NCI-H2171 (cell line): ENCODE measurements at regions not wholly inside any gene's neighbourhood (a gene's known extent, or its start where the extent isn't known, plus 50 kb on each side); places are given as distances from the start of the nearest gene placed in this dataset.
"Not testable (repeated sequence)": the region's sequence is repeated elsewhere in the genome, so short reads cannot be mapped to it uniquely, and the experiment has no call there.

ENCODE experiments used
- DNase-seq: peaks from one replicate; lab custom pipeline; 2025; lab: John Stamatoyannopoulos, UW

DNA sequence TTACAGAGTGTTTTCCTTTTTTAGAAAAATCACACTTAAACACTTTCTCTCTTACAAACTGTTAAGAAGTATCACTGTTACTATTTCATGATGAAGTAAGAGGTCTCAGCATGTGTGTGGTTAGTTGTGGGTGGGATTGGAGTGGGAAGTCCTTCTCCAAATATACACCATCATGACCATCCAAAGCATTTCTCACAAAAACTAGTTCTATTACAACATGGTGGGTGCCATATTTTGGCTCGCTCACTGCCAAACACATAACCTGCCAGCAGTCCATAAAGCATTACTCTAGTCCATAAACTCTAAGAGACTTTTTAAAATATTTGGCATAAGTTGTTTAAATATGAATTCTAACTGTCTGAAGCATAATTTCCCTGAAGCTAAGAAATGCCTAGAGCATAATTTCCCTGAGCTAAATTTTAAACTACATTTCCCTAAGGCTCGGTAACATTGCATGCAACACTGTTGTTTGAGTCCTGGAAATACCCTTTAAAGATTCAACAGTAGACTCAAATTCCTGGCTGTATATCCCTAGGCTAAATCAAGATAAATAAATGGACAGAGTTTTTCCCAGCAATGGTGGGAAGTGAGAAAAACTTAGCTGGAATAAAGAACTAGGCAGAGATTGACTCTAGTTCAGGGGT lies 415.0 kb upstream of the INTU start:
- DNase-seq: no peak

DNA sequence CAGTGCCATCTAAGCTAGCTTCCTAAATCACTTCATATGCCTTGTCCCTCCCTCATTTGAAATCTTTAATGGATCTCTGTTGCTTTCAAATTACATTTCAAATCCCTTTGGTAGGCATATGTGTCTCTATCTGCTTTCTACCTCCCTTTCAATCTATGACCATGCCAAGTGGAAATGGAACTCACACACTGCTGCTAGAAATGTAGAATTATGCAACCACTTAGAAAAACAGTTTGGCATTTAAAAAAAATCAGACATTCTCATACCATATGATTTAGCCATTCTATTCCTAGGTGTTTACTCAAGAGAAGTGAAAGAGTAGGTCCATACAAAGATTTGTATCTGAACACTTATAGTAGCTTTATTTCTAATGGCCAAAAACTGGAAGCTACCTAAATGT lies 413.5 kb upstream of the INTU start:
- DNase-seq: no peak

DNA sequence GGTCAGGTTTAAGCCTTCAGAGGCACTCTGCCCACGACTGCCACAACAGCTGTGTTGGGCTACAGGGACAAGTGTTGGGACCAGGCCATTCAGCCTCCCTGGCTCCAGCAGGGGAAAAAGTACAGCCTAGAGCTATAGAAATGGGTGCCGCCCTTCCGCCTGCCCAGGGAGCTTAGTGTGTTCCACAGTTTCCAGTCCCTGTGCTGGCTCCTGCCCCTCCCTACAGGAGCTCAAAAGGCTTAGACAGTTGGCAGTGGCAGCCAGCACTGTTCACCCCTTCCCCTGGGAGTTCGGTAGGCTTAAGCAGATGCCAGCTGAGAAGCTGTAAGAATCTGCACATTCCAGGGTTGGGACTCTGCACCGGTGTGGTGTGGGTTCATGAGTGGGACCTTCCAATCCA lies 408.2 kb upstream of the INTU start:
- no peak for DNase-seq

DNA sequence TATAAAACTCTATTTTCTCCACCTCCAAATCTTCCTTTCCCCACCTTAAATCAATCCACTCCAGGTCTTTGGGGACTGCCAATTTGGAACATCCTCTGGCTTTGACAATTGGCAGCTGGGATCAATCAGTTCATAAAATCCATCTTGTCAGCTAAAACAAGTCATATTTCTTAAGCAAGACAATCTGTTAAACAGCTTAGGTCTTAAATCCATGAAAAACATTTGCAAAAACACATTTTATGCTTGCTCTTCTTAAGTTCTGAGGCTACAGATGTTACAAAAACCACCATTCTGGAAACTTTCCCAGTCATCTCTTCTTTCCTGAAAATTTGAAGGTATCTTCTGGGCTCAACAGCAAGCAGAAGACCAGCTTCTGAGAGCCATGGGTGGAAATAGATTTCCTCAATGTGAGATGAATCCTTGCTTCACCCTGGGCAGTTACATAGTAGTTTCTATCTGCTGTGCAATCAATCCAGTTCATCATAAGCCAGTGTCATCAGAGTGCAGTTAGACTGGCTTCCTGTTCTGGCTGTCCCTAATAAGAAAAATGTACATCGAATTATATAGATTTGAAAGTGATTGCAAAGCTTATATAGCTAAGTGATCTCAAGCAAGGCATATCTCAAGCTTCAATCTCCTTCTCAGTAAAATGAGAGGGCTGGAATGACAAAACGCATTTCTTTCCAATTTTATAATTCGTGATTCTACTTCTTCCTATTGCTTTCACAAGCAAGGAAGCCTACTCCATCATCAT lies 402.7 kb upstream of the INTU start:
- DNase-seq: no peak

DNA sequence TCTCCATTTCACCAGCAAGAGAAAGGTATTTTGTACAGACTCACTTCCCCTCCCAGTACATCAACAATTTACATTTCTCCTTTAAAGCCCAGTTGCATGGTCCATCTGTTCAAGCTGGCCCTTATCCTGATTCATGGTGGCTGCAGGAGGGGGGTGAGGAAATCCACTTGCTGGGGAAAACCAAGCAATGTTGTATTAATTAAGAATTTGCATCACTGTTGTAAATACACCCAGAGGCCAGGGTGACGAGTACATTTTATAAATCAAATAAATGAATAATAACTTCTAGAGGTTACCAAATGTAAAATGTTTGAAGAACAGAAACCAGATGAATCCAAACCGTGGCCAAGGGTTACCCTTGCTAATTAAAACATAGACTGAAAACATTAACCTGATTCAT lies 395.9 kb upstream of the INTU start:
- DNase-seq: no peak

DNA sequence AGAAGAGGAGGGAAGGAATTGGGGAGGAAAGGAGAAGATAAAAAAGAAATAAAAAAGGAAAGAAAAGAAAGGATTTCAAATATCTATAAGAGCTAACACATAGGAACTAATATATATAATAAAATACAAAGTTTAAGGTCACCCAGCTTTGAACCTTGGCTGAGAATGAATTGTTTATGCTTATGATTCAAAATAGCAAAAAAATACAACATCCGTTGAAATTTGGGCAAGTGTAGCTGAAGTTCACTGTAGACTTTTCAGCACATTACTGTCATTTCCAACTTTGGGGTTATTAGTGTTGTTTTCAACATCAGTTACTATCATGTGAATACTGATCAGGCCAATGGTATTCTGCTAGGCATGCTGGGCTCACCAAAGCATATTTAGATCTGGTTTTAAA lies 395.2 kb upstream of the INTU start:
- no peak for DNase-seq

DNA sequence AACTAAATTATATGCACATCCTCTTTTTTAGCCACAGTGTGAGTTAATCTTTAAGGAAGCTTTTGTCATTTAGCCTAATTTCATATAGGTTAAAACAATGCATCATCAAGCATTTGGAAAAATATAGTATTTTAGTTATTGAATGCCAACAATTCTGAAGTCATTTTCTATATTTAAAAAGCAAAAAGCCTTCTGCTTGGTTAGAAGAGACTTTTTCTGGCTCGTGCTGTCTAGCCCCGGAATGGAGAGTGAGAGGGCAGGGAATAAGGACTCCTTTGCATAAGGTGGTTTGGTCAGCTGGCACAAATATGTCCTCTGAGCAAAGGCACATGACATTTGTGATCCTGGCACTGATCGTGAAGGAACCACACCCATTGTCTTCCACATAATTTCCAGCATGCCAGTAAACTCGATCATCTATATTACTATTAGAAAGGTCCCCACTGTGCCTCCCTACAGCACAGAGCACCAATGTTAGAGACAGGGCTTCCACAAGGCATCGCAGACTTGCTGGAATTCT lies 393.7 kb upstream of the INTU start:
- DNase-seq: no peak

DNA sequence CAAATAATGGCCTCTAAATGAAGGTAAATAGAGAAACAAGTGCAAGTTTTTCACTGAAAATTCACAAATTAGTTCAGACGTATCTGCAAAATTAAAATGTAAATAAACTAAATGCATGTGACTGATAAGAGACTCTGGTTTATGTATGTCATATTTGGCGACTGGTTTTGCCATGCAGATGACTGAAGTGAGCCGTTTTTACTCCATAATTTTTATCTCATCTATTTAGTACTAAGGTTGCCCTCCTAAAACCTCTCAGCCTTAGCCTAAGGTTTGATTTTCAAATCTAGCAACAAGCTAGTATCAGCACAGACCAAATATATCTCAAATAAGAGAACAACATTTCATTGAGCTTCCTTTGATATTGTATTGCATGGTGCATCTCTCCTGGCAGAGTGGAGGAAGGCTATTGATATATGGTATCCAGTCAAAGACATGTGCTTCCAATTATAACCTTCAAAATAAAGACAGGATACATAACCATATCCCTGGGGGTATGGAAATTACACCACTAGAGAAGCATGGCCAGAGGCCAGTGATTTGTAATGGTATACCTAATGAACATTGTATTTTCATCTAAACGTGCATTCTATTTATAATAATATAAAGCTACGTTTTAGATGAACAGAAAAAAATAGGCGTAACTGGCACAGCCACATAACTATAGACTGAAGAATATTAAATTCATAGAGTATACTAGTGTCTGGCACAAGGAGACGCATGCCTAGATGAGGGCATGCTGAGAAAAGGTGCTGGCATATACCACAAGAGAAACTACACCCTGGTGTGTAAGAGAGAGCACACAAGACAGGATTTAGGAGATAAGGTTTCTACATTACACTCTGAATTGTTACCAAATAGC lies 392.6 kb upstream of the INTU start:
- DNase-seq: no peak

DNA sequence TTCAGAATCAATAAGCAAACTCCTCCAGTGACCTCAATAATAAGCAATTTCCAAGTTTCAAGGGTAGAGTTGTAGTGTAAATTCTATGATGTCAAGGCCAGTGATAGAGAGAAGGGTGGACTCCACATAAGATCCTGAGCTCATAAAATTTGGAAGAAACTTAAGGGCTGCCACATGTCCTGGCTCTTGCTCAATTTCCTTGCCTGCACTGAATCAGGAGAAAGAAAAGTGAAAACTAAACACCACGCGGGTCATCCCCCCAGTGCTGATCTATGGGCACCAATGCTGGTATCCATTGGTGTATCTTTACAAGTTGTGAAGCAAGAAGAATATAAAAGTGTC lies 392.0 kb upstream of the INTU start:
- no peak for DNase-seq

DNA sequence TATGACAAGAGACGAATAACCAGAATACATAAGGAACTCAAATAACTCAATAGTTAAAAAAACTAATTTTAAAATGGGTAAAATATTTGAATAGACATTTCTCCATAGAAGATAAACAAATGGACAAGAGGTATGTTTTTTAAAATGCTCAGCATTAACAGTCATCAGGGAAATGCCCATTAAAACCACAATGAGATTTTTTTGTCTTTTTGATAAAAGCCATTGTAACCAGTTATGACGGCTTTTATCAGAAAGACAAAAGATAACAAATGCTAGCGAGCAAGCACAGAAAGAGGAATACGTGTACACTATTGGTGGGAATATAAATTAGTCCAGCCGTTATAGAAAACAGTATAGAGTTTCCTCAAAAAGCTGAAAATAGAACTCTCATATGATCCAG lies 388.2 kb upstream of the INTU start:
- no peak for DNase-seq

DNA sequence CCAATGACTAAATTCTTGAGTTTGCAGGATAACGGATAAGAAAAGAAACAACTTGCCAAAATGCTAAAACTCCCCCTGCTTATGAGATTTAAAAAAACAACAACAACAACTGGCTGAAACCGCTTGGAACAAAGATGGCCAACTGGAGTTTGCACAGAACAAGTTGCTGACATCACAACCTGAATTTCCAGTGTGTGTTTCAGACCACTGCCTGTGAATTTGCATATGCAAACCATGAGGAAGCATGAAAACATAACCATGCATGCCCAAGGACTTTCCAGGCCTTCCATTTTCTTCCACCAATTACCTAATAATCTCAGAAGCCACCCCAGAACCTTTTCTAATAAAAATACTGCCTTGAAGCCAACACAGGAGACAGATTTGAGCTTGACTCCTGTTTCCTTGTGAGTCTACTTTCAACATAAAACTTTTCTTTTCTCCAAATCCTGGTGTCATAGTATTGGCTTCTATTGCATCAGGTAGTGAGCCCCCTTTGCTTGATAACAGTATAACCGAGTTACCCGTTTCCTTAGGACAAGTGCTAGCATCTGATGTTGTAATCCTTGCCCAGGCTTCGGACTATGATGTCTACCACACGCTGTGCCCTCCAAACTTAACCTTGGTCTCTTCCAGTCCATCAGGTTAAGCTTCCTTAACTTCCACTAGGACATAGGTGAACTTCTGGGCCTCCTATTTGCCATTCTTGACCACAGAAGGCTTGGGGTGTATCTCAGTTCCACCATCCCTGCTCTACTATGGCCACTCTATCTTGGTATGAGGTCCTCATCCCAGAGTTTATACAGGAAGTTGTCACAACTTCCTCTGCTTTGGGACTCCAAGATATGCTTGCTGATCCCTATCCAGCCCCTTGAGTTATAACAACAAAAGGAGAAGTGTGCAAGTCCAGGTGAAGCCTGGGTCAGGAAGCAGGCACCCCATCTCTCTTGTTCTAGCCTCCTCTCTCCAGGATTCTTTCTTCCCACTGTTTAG lies 385.5 kb upstream of the INTU start:
- DNase-seq: no peak

DNA sequence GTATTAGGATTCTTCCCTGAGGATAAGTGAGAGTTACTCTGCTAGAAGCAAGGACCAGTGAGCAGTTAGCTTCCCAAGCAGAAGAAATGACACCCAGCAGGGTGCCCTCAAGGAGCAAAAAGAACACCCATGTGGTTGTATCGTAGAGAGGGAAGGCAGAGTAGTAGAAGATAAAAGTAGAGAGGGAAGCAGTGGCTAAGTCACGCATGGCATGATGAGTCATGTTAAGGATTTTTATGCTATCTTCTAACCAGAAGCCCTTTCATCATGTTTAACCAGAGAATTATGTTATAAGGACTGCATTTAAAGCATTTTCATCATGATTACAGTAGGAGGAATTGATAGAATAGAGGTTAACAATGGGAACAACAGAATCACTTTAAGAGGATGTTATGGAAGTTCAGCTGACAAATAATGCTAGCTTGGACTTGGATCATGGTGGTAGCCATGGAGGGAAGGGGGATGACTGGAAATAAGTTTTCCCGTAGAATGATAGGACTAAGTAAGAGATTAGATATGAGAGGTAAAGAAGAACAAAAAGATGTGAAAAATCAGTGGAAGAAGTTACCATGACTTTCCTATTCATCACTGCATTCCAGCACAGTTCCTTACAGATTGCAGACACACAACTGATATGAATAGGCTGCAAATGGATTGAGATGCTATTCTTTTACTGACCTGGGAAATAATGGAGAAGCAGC lies 383.5 kb upstream of the INTU start:
- DNase-seq: no peak

DNA sequence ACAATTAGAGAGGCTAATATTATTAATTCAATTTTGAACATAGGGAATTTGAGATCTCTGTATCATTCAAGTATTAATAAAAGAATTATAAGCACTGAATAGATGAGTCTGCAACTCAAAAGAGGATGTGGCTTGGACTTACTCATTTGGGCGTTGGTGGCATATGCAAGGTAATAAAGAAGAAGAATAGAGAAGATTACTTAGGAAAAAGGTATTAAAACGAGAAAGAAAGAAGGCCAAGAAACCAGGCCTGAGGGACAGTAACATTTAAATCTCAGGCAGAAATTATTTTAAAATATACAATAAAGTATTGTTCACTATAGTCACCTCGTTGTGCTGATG lies 383.0 kb upstream of the INTU start:
- no peak for DNase-seq

DNA sequence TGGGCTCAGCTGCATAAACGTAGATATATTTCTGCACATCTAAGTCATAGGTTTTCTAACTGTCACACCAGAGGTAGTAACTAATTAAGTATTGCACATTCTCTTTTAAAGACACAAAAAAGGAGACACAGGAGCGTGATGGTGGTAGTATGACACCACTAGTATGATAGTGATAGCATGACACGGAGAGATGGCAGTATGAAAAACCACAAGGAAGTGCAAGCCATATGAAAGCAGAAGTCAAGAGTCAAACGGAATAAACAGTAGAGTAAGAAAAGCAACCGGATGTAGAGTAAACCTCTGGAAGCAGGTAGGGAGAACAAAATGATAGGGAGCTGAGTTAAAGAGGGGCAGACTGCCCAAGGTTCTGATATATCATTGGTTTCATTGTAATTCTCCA lies 382.2 kb upstream of the INTU start:
- no peak for DNase-seq

DNA sequence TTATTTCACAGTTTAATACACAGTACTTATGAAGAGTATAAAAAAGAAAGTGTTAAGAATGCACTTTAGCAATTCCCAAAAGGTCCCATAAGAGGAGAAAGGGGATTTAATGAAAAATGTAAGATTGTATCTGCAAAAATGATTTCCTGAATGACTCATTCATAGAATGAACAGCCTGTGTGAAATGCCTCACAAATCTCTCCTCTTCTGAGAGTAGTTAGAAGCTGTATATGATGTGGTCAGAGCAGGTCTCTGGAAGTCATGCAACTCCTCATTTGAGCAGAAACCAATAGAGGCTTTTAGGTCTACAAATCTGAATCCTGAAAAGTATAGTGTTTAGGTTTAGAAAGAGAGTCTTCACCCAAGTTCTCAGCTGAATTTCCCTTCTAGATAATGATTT lies 381.3 kb upstream of the INTU start:
- no peak for DNase-seq

DNA sequence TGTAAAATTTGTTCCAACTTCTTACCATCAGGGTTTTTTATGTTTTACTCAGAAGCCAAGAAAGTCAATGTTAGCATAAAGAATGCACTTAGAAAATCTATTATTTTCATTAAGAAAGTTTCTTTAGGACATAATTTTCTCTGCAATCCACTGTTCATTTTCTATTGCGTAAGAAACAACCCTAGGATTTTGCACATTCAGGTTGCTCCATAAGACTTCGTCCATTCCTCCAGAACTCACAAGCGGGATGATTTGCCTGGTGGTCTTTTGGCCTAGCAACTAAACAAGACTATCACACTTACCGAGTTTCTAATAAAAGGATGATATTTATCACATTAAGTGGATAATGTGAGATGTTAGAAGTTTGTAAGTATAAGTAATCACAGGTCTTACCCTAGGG lies 376.3 kb upstream of the INTU start:
- no peak for DNase-seq

DNA sequence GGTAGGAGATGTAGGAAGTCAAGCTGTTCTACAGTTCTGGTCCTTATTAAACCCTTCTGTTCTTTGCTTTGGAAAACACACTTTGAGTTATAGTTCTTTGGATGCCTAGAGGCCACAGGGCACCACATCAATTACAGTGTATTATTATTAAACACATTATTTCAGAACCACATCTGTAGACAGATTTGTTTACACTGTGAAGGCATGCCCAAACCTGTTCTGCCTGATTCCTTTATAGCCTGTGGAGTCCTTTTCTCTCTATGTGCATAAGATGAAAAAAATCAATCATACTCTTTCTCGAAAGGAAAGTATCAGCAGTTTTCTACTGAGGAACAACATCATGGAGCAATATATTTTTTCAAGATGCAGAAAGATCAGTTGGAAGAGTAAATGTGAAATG lies 371.3 kb upstream of the INTU start:
- DNase-seq: peak; percentile 9

DNA sequence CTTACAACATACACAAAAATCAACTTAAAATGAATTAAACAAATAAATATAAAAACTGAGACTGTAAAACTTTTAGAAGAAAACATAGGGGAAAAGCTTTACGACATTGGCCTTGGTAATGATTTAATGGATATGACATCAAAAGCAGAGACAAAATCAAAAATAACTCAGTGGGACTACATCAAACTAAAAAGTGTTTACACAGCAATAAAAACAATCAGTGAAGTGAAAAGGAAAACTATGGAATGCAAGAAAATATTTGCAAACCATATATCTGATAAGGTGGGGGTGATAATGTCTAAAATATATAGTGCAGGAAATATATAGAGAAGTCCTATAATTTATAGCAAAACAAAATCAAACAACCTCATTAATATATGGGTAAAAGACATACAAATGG lies 364.4 kb upstream of the INTU start:
- DNase-seq: no peak

DNA sequence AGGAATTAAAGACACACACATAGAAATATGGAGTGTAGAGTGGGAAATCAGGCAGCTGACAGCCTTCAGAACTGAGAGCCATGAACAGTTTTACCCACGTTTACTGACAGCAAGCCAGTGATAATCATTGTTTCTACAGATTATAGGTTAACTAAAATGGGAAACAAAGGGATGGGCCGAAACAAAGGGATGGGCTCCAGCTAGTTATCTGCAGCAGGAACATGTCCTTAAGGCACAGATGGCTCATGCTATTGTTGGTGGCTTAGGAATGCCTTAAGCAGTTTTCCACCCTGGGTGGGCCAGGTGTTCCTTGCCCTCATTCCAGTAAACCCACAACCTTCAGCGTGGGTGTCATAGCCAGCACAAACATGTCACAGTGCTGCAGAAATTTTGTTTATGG lies 355.7 kb upstream of the INTU start:
- DNase-seq: not testable (repeated sequence)

DNA sequence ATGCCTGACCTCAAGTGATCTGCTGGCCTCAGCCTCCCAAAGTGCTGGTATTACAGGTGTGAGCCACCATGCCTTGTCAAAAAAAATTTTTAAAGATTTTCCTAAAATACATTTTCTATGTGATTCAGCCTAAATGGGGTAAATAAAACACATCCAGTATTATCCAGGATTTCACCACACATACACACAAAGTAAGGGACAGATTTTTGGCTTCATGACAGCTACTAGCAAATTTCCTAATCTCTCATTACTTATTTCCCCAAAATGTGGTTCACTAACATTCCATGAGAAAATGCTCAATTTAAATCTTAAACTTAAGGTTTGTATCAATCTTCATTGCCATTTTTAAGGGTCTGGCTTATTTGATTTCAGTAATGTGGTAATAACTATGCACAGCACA lies 348.5 kb upstream of the INTU start:
- DNase-seq: no peak

DNA sequence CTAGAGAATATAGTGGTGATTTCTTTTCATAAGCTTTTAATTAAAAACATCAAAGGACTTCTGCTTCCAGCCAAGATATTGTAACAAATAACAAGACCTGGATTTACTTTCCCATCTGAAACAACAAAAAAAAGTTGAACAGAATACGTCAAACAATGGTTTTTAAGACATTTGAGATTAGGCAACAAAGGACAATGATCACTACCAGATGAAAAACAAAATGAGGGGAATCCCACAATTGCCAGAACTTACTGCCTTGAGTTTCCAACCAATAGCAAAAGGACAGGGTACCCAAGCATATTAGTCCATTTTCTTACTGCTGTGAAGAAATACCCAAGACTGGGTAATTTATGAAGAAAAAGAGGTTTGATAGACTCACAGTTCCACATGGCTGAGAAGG lies 341.4 kb upstream of the INTU start:
- DNase-seq: no peak
